ENCODE measurements at regions not wholly inside any gene's neighbourhood (a gene's known extent, or its start where the extent isn't known, plus 50 kb on each side); places are given as distances from the start of the nearest gene placed in this dataset.

DNA sequence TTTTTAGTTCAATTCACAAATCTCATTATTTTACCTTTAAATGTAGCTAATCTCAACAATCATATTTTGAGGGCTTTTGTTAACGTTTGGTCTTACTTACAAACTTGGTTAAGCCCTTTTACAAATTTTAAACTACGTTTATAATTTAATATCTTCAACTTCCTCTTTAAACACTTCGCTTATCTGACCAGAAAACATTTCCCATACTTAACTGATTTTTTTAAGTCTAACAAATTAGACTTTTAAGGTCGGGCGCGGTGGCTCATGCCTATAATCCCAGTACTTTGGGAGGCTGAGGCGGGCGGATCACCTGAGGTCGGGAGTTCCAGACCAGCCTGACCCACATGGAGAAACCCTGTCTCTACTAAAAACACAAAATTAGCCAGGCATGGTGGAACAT lies 300.9 kb downstream of the LMX1A start:
- Histone ChIP-seq H3K27me3 (no peaks in the 10 kb centered on the region), H3K36me3 (no peaks in the 10 kb centered on the region), H3K4me3 (no peak overlapping the region), H3K4me1 (peaks cover 0 to 10% (median 2%) of the 10 kb centered on the region in 4 donors), H3K9me3 (no peaks in the 10 kb centered on the region), H3K27ac (no peak overlapping the region)
- 49 to 81% methylated on average over 9 of the region's 9 CpGs for WGBS, 2 donors
- intact Hi-C loops (cut with DNase I) = no loop called here
- no peak for TF ChIP-seq POLR2A (IDR thresholded peaks at IDR 0.05)
- DNase-seq = no peak

DNA sequence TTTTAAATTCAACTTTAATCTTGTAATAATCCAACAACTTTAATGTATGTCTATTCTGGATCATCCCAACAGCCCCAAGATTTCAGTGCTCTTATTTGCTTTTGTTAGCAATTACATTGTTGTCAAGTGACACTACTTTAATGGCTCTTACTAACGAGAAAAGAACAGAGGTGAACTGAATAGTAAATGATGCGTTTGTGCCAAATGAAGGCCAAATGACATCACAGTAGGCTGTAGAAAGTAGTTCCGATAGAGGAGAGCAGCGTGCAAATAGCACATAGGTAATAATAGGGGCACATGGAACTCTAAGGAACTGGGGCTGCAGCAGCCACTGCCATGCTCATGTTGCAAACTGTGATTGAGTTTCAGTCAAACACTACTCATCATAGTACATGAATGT lies 301.9 kb downstream of the LMX1A start:
- 13 to 68% methylated on average over 4 of the region's 4 CpGs for WGBS, 2 donors
- Histone ChIP-seq H3K27me3 (no peaks in the 10 kb centered on the region), H3K36me3 (no peaks in the 10 kb centered on the region), H3K9me3 (no peaks in the 10 kb centered on the region), H3K4me3 (no peak overlapping the region), H3K4me1 (peaks cover 0 to 10% (median 2%) of the 10 kb centered on the region in 4 donors), H3K27ac (no peak overlapping the region)
- TF ChIP-seq, protein P1, sequence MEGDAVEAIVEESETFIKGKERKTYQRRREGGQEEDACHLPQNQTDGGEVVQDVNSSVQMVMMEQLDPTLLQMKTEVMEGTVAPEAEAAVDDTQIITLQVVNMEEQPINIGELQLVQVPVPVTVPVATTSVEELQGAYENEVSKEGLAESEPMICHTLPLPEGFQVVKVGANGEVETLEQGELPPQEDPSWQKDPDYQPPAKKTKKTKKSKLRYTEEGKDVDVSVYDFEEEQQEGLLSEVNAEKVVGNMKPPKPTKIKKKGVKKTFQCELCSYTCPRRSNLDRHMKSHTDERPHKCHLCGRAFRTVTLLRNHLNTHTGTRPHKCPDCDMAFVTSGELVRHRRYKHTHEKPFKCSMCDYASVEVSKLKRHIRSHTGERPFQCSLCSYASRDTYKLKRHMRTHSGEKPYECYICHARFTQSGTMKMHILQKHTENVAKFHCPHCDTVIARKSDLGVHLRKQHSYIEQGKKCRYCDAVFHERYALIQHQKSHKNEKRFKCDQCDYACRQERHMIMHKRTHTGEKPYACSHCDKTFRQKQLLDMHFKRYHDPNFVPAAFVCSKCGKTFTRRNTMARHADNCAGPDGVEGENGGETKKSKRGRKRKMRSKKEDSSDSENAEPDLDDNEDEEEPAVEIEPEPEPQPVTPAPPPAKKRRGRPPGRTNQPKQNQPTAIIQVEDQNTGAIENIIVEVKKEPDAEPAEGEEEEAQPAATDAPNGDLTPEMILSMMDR (IDR thresholded peaks at IDR 0.05) = no peak
- no peak for TF ChIP-seq POLR2AphosphoS5 (IDR thresholded peaks at IDR 0.05)
- no peak for TF ChIP-seq EP300 (IDR thresholded peaks at IDR 0.05)
- TF ChIP-seq POLR2A (IDR thresholded peaks at IDR 0.05) = no peak
- intact Hi-C loops (cut with DNase I) = no loop called here
- DNase-seq = no peak

DNA sequence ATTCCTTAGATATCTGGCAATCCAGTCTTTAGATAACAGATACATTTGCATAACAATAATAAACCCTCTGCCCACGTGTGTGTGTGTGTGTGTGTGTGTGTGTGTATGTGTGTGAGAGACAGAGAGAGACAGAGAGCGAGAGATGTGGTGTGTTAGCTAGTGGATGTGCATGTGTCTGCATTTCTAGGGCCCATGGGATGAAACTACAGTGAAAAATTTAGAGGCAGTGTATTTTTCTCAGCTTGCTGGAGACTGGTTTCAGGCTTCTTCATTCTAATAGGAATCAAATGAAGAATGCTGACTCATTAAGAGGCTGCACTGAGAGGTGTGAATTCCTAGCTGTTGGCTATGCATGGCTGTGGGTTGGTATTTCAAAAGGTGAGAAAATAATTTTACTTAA lies 303.2 kb downstream of the LMX1A start:
- no peak overlapping the region for H3K27ac ChIP-seq
- no peaks in the 10 kb centered on the region for H3K36me3 ChIP-seq
- WGBS, 2 donors = 57 to 58% methylated on average over 2 of the region's 2 CpGs
- no peaks in the 10 kb centered on the region for H3K9me3 ChIP-seq
- peaks cover 0 to 10% (median 2%) of the 10 kb centered on the region in 4 donors for H3K4me1 ChIP-seq
- no peak for DNase-seq
- no peak for TF ChIP-seq POLR2A (IDR thresholded peaks at IDR 0.05)
- TF ChIP-seq EP300 (IDR thresholded peaks at IDR 0.05) = no peak
- no peak for TF ChIP-seq POLR2AphosphoS5 (IDR thresholded peaks at IDR 0.05)
- TF ChIP-seq, protein P1 (IDR thresholded peaks at IDR 0.05) = no peak
- intact Hi-C loops (cut with DNase I) = no loop called here
- H3K4me3 ChIP-seq = no peak overlapping the region
- no peaks in the 10 kb centered on the region for H3K27me3 ChIP-seq

DNA sequence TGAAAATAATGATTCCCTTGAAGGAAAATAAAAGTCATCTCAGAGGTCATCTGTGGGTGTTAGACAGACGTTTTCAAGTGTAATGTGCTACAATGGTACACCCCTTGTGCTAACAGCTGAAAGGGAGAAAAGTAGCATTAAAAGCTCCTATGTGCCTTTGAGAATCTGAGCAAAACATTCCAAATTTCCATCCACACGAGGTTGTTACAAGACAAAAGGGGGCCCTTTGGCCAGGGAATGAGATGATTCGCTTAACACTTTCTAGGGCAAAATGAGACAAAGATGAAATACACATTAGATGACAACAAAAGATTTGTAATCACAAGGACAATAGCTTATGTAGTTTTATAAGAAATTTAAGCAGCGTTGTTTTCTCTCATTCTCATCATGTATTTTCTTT lies 303.6 kb downstream of the LMX1A start:
- Histone ChIP-seq H3K9me3 (no peaks in the 10 kb centered on the region), H3K4me1 (peaks cover 0 to 10% (median 2%) of the 10 kb centered on the region in 4 donors), H3K36me3 (no peaks in the 10 kb centered on the region), H3K27me3 (no peaks in the 10 kb centered on the region), H3K27ac (no peak overlapping the region), H3K4me3 (no peak overlapping the region)
- DNase-seq = no peak
- TF ChIP-seq, protein P1 (IDR thresholded peaks at IDR 0.05) = no peak
- TF ChIP-seq POLR2AphosphoS5 (IDR thresholded peaks at IDR 0.05) (no peak), POLR2A (IDR thresholded peaks at IDR 0.05) (no peak), EP300 (IDR thresholded peaks at IDR 0.05) (no peak)
- WGBS, 2 donors = 67 to 69% methylated on average over 4 of the region's 4 CpGs
- intact Hi-C loops (cut with DNase I) = no loop called here

DNA sequence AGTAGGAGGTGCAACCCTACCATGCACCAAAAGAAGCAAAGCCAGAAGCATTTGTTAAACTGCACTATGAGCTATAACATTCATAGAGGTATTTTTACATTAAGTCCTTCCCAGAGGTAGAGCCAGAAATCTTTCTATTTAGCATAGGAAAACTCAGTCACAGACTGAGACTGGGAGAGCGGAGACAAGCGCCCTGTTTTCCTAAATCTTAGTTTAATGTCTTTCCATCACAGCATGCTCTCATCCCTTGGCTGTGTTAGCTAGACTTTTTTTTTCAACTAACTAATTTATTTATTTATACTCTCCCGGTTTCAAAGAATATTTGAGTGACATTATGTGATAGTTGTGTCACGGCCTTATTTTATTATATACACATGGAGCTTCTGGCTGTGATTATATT lies 304.1 kb downstream of the LMX1A start:
- intact Hi-C loops (cut with DNase I) = no loop called here
- Histone ChIP-seq H3K4me1 (peaks cover 0 to 9% (median 2%) of the 10 kb centered on the region in 4 donors), H3K27ac (no peak overlapping the region), H3K4me3 (no peak overlapping the region), H3K9me3 (no peaks in the 10 kb centered on the region), H3K27me3 (no peaks in the 10 kb centered on the region), H3K36me3 (no peaks in the 10 kb centered on the region)
- WGBS, 2 donors = 83 to 88% methylated on average over 4 of the region's 4 CpGs
- DNase-seq = no peak
- TF ChIP-seq, protein P1 (IDR thresholded peaks at IDR 0.05) = no peak
- TF ChIP-seq EP300 (IDR thresholded peaks at IDR 0.05) = no peak
- TF ChIP-seq POLR2AphosphoS5 (IDR thresholded peaks at IDR 0.05) = no peak
- no peak for TF ChIP-seq POLR2A (IDR thresholded peaks at IDR 0.05)
